Stomach smooth muscle (tissue), 2 donors: ENCODE measurements at regions not wholly inside any gene's neighbourhood (a gene's known extent, or its start where the extent isn't known, plus 50 kb on each side); places are given as distances from the start of the nearest gene placed in this dataset.
"Not testable (repeated sequence)": the region's sequence is repeated elsewhere in the genome, so short reads cannot be mapped to it uniquely, and the experiment has no call there.

Experiments used
- H3K27ac ChIP-seq: one replicate; pipeline ENCODE4 v1.7.0; 2013; ENCODE audit warnings: mild to moderate bottlenecking, low read length, inconsistent platforms
- H3K27me3 ChIP-seq, 2 donors: one replicate each; pipeline ENCODE4 v1.7.0; 2013; ENCODE audit warnings: low read length in 2 of 2; ENCODE audit not compliant: insufficient read depth in 2 of 2, control insufficient read depth in 1 of 2
- H3K36me3 ChIP-seq, 2 donors: one replicate each; pipeline ENCODE4 v1.7.0; 2013; ENCODE audit warnings: low read length in 2 of 2; ENCODE audit not compliant: control insufficient read depth in 2 of 2, insufficient read depth in 2 of 2
- H3K4me1 ChIP-seq: one replicate; pipeline ENCODE4 v1.7.0; 2013; ENCODE audit warnings: low read length; ENCODE audit not compliant: control insufficient read depth, insufficient read depth
- H3K4me3 ChIP-seq, 2 donors: one replicate each; pipeline ENCODE4 v1.7.0; 2013; ENCODE audit warnings: low read length in 2 of 2
- H3K9ac ChIP-seq, 2 donors: one replicate each; pipeline ENCODE4 v1.7.0; 2013; ENCODE audit warnings: low read length in 2 of 2, mild to moderate bottlenecking in 1 of 2
- H3K9me3 ChIP-seq, 2 donors: one replicate each; pipeline ENCODE4 v1.7.0; 2013; ENCODE audit warnings: low read length in 2 of 2; ENCODE audit not compliant: control insufficient read depth in 2 of 2
- donor health status: healthy.
- donor health status: Pancreatic carcinoma.

- H3K27ac ChIP-seq, H3K4me1 ChIP-seq, H3K9ac ChIP-seq, H3K36me3 ChIP-seq, H3K4me3 ChIP-seq, H3K9me3 ChIP-seq, H3K27me3 ChIP-seq: not testable (repeated sequence)
These were observed 821.0 kb downstream of the SORCS1 start for GRCh38 chr10:106343539-106343938.

GRCh38 chr10:106341356-106341755, 823.1 kb downstream of the SORCS1 start:
- H3K27ac ChIP-seq = no peak overlapping the region

GRCh38 chr10:106338486-106338885, 826.0 kb downstream of the SORCS1 start:
- no peaks in the 10 kb centered on the region for H3K9me3 ChIP-seq
- no peaks in the 10 kb centered on the region for H3K4me1 ChIP-seq
- H3K27ac ChIP-seq = no peak overlapping the region
- H3K27me3 ChIP-seq = no peaks in the 10 kb centered on the region
- no peak overlapping the region for H3K4me3 ChIP-seq
- no peaks in the 10 kb centered on the region for H3K36me3 ChIP-seq
- no peak overlapping the region for H3K9ac ChIP-seq

More at GRCh38 chr10:106341356-106341755, 823.1 kb downstream of the SORCS1 start:
- Histone ChIP-seq H3K9me3 (no peaks in the 10 kb centered on the region), H3K4me1 (no peaks in the 10 kb centered on the region), H3K4me3 (no peak overlapping the region), H3K27me3 (no peaks in the 10 kb centered on the region), H3K36me3 (no peaks in the 10 kb centered on the region), H3K9ac (no peak overlapping the region)

- H3K36me3 ChIP-seq = no peaks in the 10 kb centered on the region
- H3K27ac ChIP-seq = no peak overlapping the region
- no peaks in the 10 kb centered on the region for H3K27me3 ChIP-seq
- no peak overlapping the region for H3K9ac ChIP-seq
- no peak overlapping the region for H3K4me3 ChIP-seq
- no peaks in the 10 kb centered on the region for H3K9me3 ChIP-seq
- H3K4me1 ChIP-seq = no peaks in the 10 kb centered on the region
These were observed 827.6 kb downstream of the SORCS1 start for GRCh38 chr10:106336874-106337273.

GRCh38 chr10:106327747-106328146, 836.8 kb downstream of the SORCS1 start:
- Histone ChIP-seq H3K4me1 (no peaks in the 10 kb centered on the region), H3K9me3 (peaks cover 4 to 6% of the 10 kb centered on the region in 2 donors), H3K36me3 (no peaks in the 10 kb centered on the region), H3K9ac (no peak overlapping the region), H3K27me3 (no peaks in the 10 kb centered on the region), H3K27ac (no peak overlapping the region), H3K4me3 (no peak overlapping the region)

- Histone ChIP-seq H3K4me3 (no peak overlapping the region), H3K9me3 (no peaks in the 10 kb centered on the region), H3K27me3 (no peaks in the 10 kb centered on the region), H3K27ac (no peak overlapping the region), H3K4me1 (no peaks in the 10 kb centered on the region), H3K36me3 (no peaks in the 10 kb centered on the region), H3K9ac (no peak overlapping the region)
These were observed 843.6 kb downstream of the SORCS1 start for GRCh38 chr10:106320876-106321275.

- no peaks in the 10 kb centered on the region for H3K4me1 ChIP-seq
- no peaks in the 10 kb centered on the region for H3K36me3 ChIP-seq
- no peak overlapping the region for H3K9ac ChIP-seq
- H3K27ac ChIP-seq = no peak overlapping the region
- no peak overlapping the region for H3K4me3 ChIP-seq
- H3K27me3 ChIP-seq = no peaks in the 10 kb centered on the region
- no peaks in the 10 kb centered on the region for H3K9me3 ChIP-seq
These were observed 844.4 kb downstream of the SORCS1 start for GRCh38 chr10:106320078-106320477.

GRCh38 chr10:106317554-106317953, 847.0 kb downstream of the SORCS1 start:
- no peak overlapping the region for H3K9ac ChIP-seq
- no peaks in the 10 kb centered on the region for H3K9me3 ChIP-seq
- H3K27ac ChIP-seq = no peak overlapping the region
- no peaks in the 10 kb centered on the region for H3K27me3 ChIP-seq
- H3K4me3 ChIP-seq = no peak overlapping the region
- no peaks in the 10 kb centered on the region for H3K4me1 ChIP-seq
- H3K36me3 ChIP-seq = no peaks in the 10 kb centered on the region

GRCh38 chr10:106313041-106313440, 851.5 kb downstream of the SORCS1 start:
- no peaks in the 10 kb centered on the region for H3K9me3 ChIP-seq
- no peaks in the 10 kb centered on the region for H3K36me3 ChIP-seq
- no peaks in the 10 kb centered on the region for H3K4me1 ChIP-seq
- H3K9ac ChIP-seq = no peak overlapping the region
- no peaks in the 10 kb centered on the region for H3K27me3 ChIP-seq
- no peak overlapping the region for H3K27ac ChIP-seq
- H3K4me3 ChIP-seq = no peak overlapping the region

GRCh38 chr10:106312087-106312486, 852.4 kb downstream of the SORCS1 start:
- no peaks in the 10 kb centered on the region for H3K27me3 ChIP-seq
- no peak overlapping the region for H3K27ac ChIP-seq

GRCh38 chr10:106311590-106311989, 852.9 kb downstream of the SORCS1 start:
- Histone ChIP-seq H3K36me3 (no peaks in the 10 kb centered on the region), H3K27me3 (no peaks in the 10 kb centered on the region), H3K27ac (no peak overlapping the region), H3K4me1 (no peaks in the 10 kb centered on the region), H3K9ac (no peak overlapping the region), H3K4me3 (no peak overlapping the region), H3K9me3 (no peaks in the 10 kb centered on the region)

More at GRCh38 chr10:106312087-106312486, 852.4 kb downstream of the SORCS1 start:
- H3K36me3 ChIP-seq = no peaks in the 10 kb centered on the region
- no peaks in the 10 kb centered on the region for H3K9me3 ChIP-seq
- H3K4me3 ChIP-seq = no peak overlapping the region
- H3K4me1 ChIP-seq = no peaks in the 10 kb centered on the region
- H3K9ac ChIP-seq = no peak overlapping the region
